GM23338 (cell line): ENCODE measurements at regions not wholly inside any gene's neighbourhood (a gene's known extent, or its start where the extent isn't known, plus 50 kb on each side); places are given as distances from the start of the nearest gene placed in this dataset.

ENCODE experiments used
- CREB1 ChIP-seq: fragments of 250-450 bp; sonication (Bioruptor Pico); IDR thresholded peaks from 2 replicates; pipeline ENCODE4 v1.5.0; 2020; ENCODE audit warnings: low read depth, mild to moderate bottlenecking, moderate library complexity
- CTCF ChIP-seq, 2 experiments: fragments of 200-600 bp in 1 of 2; sonication (generic) in 1 of 2; conservative IDR thresholded peaks; 2 replicates each; pipeline versions ENCODE4 v1.5.1 to v1.6.1; 2016 to 2017; ENCODE audit warnings: antibody characterized with exemption in 2 of 2, low read depth in 2 of 2, mild to moderate bottlenecking in 2 of 2, moderate library complexity in 1 of 2
- EZH2phosphoT487 ChIP-seq: fragments of 200-600 bp; sonication (generic); IDR thresholded peaks from one replicate; pipeline ENCODE4 v1.8.1; 2018; ENCODE audit warnings: antibody characterized with exemption; ENCODE audit not compliant: unreplicated experiment
- NANOG ChIP-seq: IDR thresholded peaks from 2 replicates; pipeline ENCODE4 v1.6.1; 2016; ENCODE audit warnings: antibody characterized with exemption, borderline replicate concordance
- POLR2AphosphoS5 ChIP-seq: IDR thresholded peaks from 2 replicates; pipeline ENCODE4 v1.6.1; 2016; ENCODE audit warnings: antibody characterized with exemption, low read depth
- REST ChIP-seq: IDR thresholded peaks from one replicate; pipeline ENCODE4 v1.6.1; 2018; ENCODE audit warnings: antibody characterized with exemption; ENCODE audit not compliant: unreplicated experiment
- ZNF114 ChIP-seq: fragments of 250-450 bp; sonication (Bioruptor Pico); IDR thresholded peaks from 2 replicates; pipeline ENCODE4 v1.5.0; 2020; ENCODE audit warnings: mild to moderate bottlenecking, moderate library complexity

GRCh38 chr12:85504624-85505023, 224.6 kb downstream of the ALX1 start:
- TF ChIP-seq EZH2phosphoT487 (no peak), CTCF (conservative IDR thresholded peaks at IDR 0.05; ENCODE audit: low read depth in 2 of 2) (no peak), POLR2AphosphoS5 (no peak), CREB1 (CRISPR knock-in tag) (no peak), REST (no peak), ZNF114 (CRISPR knock-in tag) (no peak), NANOG (no peak)
